Stomach (tissue), 4 donors: ENCODE measurements at regions not wholly inside any gene's neighbourhood (a gene's known extent, or its start where the extent isn't known, plus 50 kb on each side); places are given as distances from the start of the nearest gene placed in this dataset.

ENCODE experiments used
- EP300 ChIP-seq: sonication (generic); formaldehyde crosslinking; IDR thresholded peaks from one replicate; pipeline ENCODE4 v1.6.1; 2017; ENCODE audit warnings: antibody characterized with exemption
- POLR2AphosphoS5 ChIP-seq, 3 donors: sonication (generic); formaldehyde crosslinking; IDR thresholded peaks; one replicate each; pipeline ENCODE4 v1.6.1; 2016; ENCODE audit warnings: antibody characterized with exemption in 3 of 3
- TF ChIP-seq, protein P1 (sequence below), 7 experiments: fragments of 450-650 bp in 4 of 7; fragments of 200-600 bp in 3 of 7; sonication (generic) in 3 of 7; IDR thresholded peaks; one replicate each; pipeline ENCODE4 v1.5.1; 2016 to 2019; ENCODE audit warnings: antibody characterized with exemption in 7 of 7, control low read depth in 2 of 7, mild to moderate bottlenecking in 1 of 7

DNA sequence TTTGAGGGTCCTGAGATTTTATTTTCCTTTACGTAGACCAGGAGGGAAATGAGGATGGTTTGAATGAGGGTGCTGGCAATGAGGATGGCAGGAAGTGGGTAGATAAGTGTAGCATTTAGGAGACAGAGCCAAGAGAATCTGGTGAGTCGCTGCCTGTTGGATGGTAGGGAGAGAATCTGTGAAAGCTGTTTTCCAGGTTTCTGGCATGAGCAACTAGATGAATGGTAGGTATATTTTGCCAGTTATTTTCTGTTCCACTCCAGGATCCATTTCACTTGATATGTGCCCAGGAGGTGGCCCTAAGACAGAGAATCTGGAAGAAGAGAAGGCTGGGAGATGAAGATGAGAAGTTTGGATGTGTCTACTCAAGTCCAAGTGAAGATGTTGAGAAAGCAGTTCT, 63.3 kb upstream of the VIPR2 start:
- TF ChIP-seq, protein P1, sequence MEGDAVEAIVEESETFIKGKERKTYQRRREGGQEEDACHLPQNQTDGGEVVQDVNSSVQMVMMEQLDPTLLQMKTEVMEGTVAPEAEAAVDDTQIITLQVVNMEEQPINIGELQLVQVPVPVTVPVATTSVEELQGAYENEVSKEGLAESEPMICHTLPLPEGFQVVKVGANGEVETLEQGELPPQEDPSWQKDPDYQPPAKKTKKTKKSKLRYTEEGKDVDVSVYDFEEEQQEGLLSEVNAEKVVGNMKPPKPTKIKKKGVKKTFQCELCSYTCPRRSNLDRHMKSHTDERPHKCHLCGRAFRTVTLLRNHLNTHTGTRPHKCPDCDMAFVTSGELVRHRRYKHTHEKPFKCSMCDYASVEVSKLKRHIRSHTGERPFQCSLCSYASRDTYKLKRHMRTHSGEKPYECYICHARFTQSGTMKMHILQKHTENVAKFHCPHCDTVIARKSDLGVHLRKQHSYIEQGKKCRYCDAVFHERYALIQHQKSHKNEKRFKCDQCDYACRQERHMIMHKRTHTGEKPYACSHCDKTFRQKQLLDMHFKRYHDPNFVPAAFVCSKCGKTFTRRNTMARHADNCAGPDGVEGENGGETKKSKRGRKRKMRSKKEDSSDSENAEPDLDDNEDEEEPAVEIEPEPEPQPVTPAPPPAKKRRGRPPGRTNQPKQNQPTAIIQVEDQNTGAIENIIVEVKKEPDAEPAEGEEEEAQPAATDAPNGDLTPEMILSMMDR (IDR thresholded peaks at IDR 0.05), result no peak
- TF ChIP-seq POLR2AphosphoS5 (IDR thresholded peaks at IDR 0.05) (no peak), EP300 (no peak)
